OCI-LY3 (cell line): ENCODE measurements at regions not wholly inside any gene's neighbourhood (a gene's known extent, or its start where the extent isn't known, plus 50 kb on each side); places are given as distances from the start of the nearest gene placed in this dataset.

Experiments used
- EZH2phosphoT487 ChIP-seq: fragments of 200-600 bp; shearing (Covaris generic); IDR thresholded peaks from 2 replicates; pipeline ENCODE4 v1.6.1; 2018; ENCODE audit warnings: antibody characterized with exemption, mixed run types, low read depth
- TF ChIP-seq, protein P1 (sequence below): fragments of 200-600, 300-600 bp; sonication (generic); IDR thresholded peaks from 2 replicates; pipeline ENCODE4 v1.5.1; 2014; ENCODE audit warnings: antibody characterized with exemption, low read length, low read depth

DNA sequence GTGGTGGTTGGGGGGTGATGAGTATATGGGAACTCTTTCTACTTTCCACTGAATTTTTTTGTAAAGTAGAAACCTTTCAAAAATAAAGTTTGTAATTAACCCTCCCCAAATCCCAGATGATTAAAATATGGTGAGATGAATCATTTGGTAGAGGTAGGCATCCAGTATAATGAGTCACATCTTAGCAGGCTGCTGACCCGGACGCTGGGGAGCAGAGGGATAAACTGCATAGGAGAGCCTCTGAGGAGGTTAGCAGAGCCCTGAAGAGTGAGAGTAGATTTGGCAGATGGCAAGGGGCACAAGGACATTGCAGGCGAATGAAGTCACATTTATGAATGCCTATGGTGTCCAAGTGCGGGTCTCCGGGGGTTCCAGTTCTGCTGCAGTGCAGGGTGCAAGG lies 293.8 kb downstream of the FGF9 start:
- TF ChIP-seq, protein P1, sequence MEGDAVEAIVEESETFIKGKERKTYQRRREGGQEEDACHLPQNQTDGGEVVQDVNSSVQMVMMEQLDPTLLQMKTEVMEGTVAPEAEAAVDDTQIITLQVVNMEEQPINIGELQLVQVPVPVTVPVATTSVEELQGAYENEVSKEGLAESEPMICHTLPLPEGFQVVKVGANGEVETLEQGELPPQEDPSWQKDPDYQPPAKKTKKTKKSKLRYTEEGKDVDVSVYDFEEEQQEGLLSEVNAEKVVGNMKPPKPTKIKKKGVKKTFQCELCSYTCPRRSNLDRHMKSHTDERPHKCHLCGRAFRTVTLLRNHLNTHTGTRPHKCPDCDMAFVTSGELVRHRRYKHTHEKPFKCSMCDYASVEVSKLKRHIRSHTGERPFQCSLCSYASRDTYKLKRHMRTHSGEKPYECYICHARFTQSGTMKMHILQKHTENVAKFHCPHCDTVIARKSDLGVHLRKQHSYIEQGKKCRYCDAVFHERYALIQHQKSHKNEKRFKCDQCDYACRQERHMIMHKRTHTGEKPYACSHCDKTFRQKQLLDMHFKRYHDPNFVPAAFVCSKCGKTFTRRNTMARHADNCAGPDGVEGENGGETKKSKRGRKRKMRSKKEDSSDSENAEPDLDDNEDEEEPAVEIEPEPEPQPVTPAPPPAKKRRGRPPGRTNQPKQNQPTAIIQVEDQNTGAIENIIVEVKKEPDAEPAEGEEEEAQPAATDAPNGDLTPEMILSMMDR: no peak
- TF ChIP-seq EZH2phosphoT487: no peak
